LNCAP (cell line): ENCODE measurements at regions not wholly inside any gene's neighbourhood (a gene's known extent, or its start where the extent isn't known, plus 50 kb on each side); places are given as distances from the start of the nearest gene placed in this dataset.

Source experiments
- CTCF ChIP-seq: fragments of 450-650 bp; IDR thresholded peaks from 2 replicates; pipeline ENCODE4 v1.5.1; 2017; ENCODE audit warnings: mild to moderate bottlenecking

- peak; percentile 60 for TF ChIP-seq CTCF
Observed at GRCh38 chr14:56490379-56490778, 89.2 kb upstream of the TMEM260 start.

- peak; percentile 84 for TF ChIP-seq CTCF
Observed at GRCh38 chr14:56491299-56492285, 88.0 kb upstream of the TMEM260 start.

GRCh38 chr14:56494167-56494566, 85.4 kb upstream of the TMEM260 start:
- no peak for TF ChIP-seq CTCF

GRCh38 chr14:56498112-56498511, 81.5 kb upstream of the TMEM260 start:
- TF ChIP-seq CTCF, result no peak

- TF ChIP-seq CTCF, result no peak
Observed at GRCh38 chr14:56501909-56502530, 77.6 kb upstream of the TMEM260 start.

- no peak for TF ChIP-seq CTCF
Observed at GRCh38 chr14:56505361-56505760, 74.2 kb upstream of the TMEM260 start.

- no peak for TF ChIP-seq CTCF
Observed at GRCh38 chr14:56512521-56512920, 67.1 kb upstream of the TMEM260 start.
